ENCODE measurements at regions not wholly inside any gene's neighbourhood (a gene's known extent, or its start where the extent isn't known, plus 50 kb on each side); places are given as distances from the start of the nearest gene placed in this dataset.

- TF ChIP-seq CTCF (optimal IDR thresholded peaks at IDR 0.05 in 1 of 3, IDR thresholded peaks at IDR 0.05 in 1 of 3, conservative IDR thresholded peaks at IDR 0.05 in 1 of 3; ENCODE audit: extremely low read depth in 1 of 3, insufficient read depth in 2 of 3, low read length in 3 of 3) (no peak), EZH2 (IDR thresholded peaks at IDR 0.05; ENCODE audit: low read length) (no peak)
These were observed 56.5 kb upstream of the C1orf53 start for GRCh38 chr1:197845886-197846285.
